ENCODE measurements at regions not wholly inside any gene's neighbourhood (a gene's known extent, or its start where the extent isn't known, plus 50 kb on each side); places are given as distances from the start of the nearest gene placed in this dataset.

- no peak overlapping the region for H3K27ac ChIP-seq (replicated peaks)
- H3K4me3 ChIP-seq (replicated peaks; ENCODE audit: insufficient read depth, low read length): no peak overlapping the region
- no peak for TF ChIP-seq SPI1 (IDR thresholded peaks at IDR 0.05; ENCODE audit: borderline replicate concordance, low read depth)
- TF ChIP-seq REST (IDR thresholded peaks at IDR 0.05; ENCODE audit: insufficient replicate concordance, low read depth): no peak
- no peak for TF ChIP-seq CTCF (IDR thresholded peaks at IDR 0.05; ENCODE audit: insufficient read depth, low read length)
- no peak for TF ChIP-seq POLR2AphosphoS5 (IDR thresholded peaks at IDR 0.05; ENCODE audit: low read depth)
- no peak for TF ChIP-seq GABPA (IDR thresholded peaks at IDR 0.05; ENCODE audit: low read depth)
- no peaks in the 10 kb centered on the region for H3K27me3 ChIP-seq (ENCODE audit: insufficient read depth, poor library complexity, severe bottlenecking)
- no peak for DNase-seq (ENCODE audit: low read depth in 1 of 2, low spot score in 1 of 2)
Measured at GRCh38 chr20:22464312-22465003, 119.9 kb downstream of the FOXA2 start.

- Histone ChIP-seq H3K27ac (replicated peaks) (no peak overlapping the region), H3K4me3 (replicated peaks; ENCODE audit: insufficient read depth, low read length) (no peak overlapping the region), H3K27me3 (ENCODE audit: insufficient read depth, poor library complexity, severe bottlenecking) (no peaks in the 10 kb centered on the region)
- TF ChIP-seq SPI1 (IDR thresholded peaks at IDR 0.05; ENCODE audit: borderline replicate concordance, low read depth) (no peak), POLR2AphosphoS5 (IDR thresholded peaks at IDR 0.05; ENCODE audit: low read depth) (no peak), GABPA (IDR thresholded peaks at IDR 0.05; ENCODE audit: low read depth) (no peak), CTCF (IDR thresholded peaks at IDR 0.05; ENCODE audit: insufficient read depth, low read length) (no peak), REST (IDR thresholded peaks at IDR 0.05; ENCODE audit: insufficient replicate concordance, low read depth) (no peak)
- no peak for DNase-seq (ENCODE audit: low read depth in 1 of 2, low spot score in 1 of 2)
Measured at GRCh38 chr20:22462975-22463914, 121.1 kb downstream of the FOXA2 start.

GRCh38 chr20:22460803-22461202, 123.6 kb downstream of the FOXA2 start:
- no peak overlapping the region for H3K27ac ChIP-seq (replicated peaks)
- H3K4me3 ChIP-seq (replicated peaks; ENCODE audit: insufficient read depth, low read length): no peak overlapping the region
- TF ChIP-seq POLR2AphosphoS5 (IDR thresholded peaks at IDR 0.05; ENCODE audit: low read depth) (no peak), SPI1 (IDR thresholded peaks at IDR 0.05; ENCODE audit: borderline replicate concordance, low read depth) (no peak), REST (IDR thresholded peaks at IDR 0.05; ENCODE audit: insufficient replicate concordance, low read depth) (no peak), CTCF (IDR thresholded peaks at IDR 0.05; ENCODE audit: insufficient read depth, low read length) (no peak), GABPA (IDR thresholded peaks at IDR 0.05; ENCODE audit: low read depth) (no peak)
- DNase-seq (ENCODE audit: low read depth in 1 of 2, low spot score in 1 of 2): no peak
- H3K27me3 ChIP-seq (ENCODE audit: insufficient read depth, poor library complexity, severe bottlenecking): no peaks in the 10 kb centered on the region

All from HL-60 (cell line).